HepG2 (cell line): ENCODE measurements at regions not wholly inside any gene's neighbourhood (a gene's known extent, or its start where the extent isn't known, plus 50 kb on each side); places are given as distances from the start of the nearest gene placed in this dataset.

Experiments
- ATAC-seq: fragments of 200-7000 bp; cut with Tn5 transposase; 3 replicates; pipeline ENCODE4 v1.9.1; 2020; ENCODE audit warnings: mild to moderate bottlenecking, moderate library complexity
- BruUV-seq: library from RNA; stranded (reverse); fragments of 400-500 nt; replicated peaks from 2 replicates; lab custom pipeline; 2021; lab: Mats Ljungman, UMichigan
- CTCF ChIA-PET: fragments of 300-600 bp; formaldehyde crosslinking; extraction: SDS; loops from one replicate; lab custom pipeline; 2021; ENCODE audit warnings: low total read pairs, inconsistent platforms, low intra/inter-chr PET ratio; lab: Yijun Ruan, JAX
- POLR2A ChIA-PET: fragments of 350-600 bp; sonication (Branson Sonifier 250); formaldehyde crosslinking; loops from one replicate; lab custom pipeline; 2020; ENCODE audit warnings: antibody characterized with exemption, inconsistent platforms; lab: Yijun Ruan, JAX
- DNase-seq: peaks from one replicate; pipeline ENCODE4 v3.0.0-alpha.2; 2015; ENCODE audit warnings: low spot score
- FAIRE-seq: peaks from 3 replicates; lab custom pipeline; 2011; peaks lifted over from hg19 to GRCh38; lab: Jason Lieb, UNC
- H2AFZ ChIP-seq: one replicate; pipeline ENCODE4 v1.6.1; 2011; ENCODE audit warnings: low read length, inconsistent platforms
- H3K27ac ChIP-seq: fragments of 300-600 bp; 3 replicates; pipeline ENCODE4 v1.8.0; 2011; ENCODE audit warnings: mixed run types, mild to moderate bottlenecking, mixed read lengths, low read length, inconsistent platforms; ENCODE audit not compliant: insufficient read depth; ENCODE audit errors: extremely low read length
- H3K27me3 ChIP-seq, 2 experiments: fragments of 200-600 bp in 1 of 2; 2 replicates in 1 of 2; 3 replicates in 1 of 2; pipeline versions ENCODE4 v1.6.0 to v1.8.0; 2011; ENCODE audit warnings: low read length in 2 of 2, mild to moderate bottlenecking in 2 of 2, moderate library complexity in 2 of 2, inconsistent platforms in 1 of 2; ENCODE audit not compliant: insufficient read depth in 2 of 2, control insufficient read depth in 1 of 2
- H3K36me3 ChIP-seq, 2 experiments: fragments of 200-600 bp in 1 of 2; replicated peaks in 1 of 2; 2 replicates in 1 of 2; 3 replicates in 1 of 2; pipeline versions ENCODE4 v1.5.1 to v1.8.0; 2011; ENCODE audit warnings: low read length in 2 of 2, inconsistent platforms in 1 of 2; ENCODE audit not compliant: insufficient read depth in 2 of 2, control insufficient read depth in 1 of 2
- H3K4me1 ChIP-seq: 2 replicates; pipeline ENCODE4 v1.5.1; 2012; ENCODE audit warnings: low read length, inconsistent platforms; ENCODE audit not compliant: insufficient read depth
- H3K4me2 ChIP-seq: 2 replicates; pipeline ENCODE4 v1.6.0; 2011; ENCODE audit warnings: low read depth, low read length, inconsistent platforms
- H3K4me3 ChIP-seq, 3 experiments: fragments of 200-600 bp in 1 of 3; sonication (generic), shearing (Covaris generic) in 1 of 3; replicated peaks in 1 of 3; 2 replicates each; pipeline ENCODE4 v1.5.1; 2011 to 2016; ENCODE audit warnings: low read length in 3 of 3, inconsistent platforms in 2 of 3, low read depth in 2 of 3, mild to moderate bottlenecking in 2 of 3, control low read depth in 1 of 3, mixed read lengths in 1 of 3; ENCODE audit not compliant: insufficient read depth in 1 of 3
- H3K79me2 ChIP-seq: one replicate; pipeline ENCODE4 v1.6.1; 2011; ENCODE audit warnings: low read length, inconsistent platforms; ENCODE audit not compliant: insufficient read depth
- H3K9ac ChIP-seq: 2 replicates; pipeline ENCODE4 v1.6.0; 2011; ENCODE audit warnings: mild to moderate bottlenecking, low read depth, low read length, inconsistent platforms; ENCODE audit not compliant: insufficient read depth
- H3K9me3 ChIP-seq: 2 replicates; pipeline ENCODE4 v1.5.1; 2012; ENCODE audit warnings: mild to moderate bottlenecking, low read length
- H4K20me1 ChIP-seq: 2 replicates; pipeline ENCODE4 v1.6.0; 2011; ENCODE audit warnings: inconsistent platforms, mild to moderate bottlenecking, low read length, moderate library complexity; ENCODE audit not compliant: insufficient read depth
- FOXP4 ChIP-seq: sonication (generic); formaldehyde crosslinking; IDR thresholded peaks from 2 replicates; pipeline ENCODE4 v1.4.0; 2020; ENCODE audit warnings: missing genetic modification reagents
- MTERF4 ChIP-seq: sonication (generic); formaldehyde crosslinking; IDR thresholded peaks from 2 replicates; pipeline ENCODE4 v1.8.0; 2023; ENCODE audit warnings: mild to moderate bottlenecking, missing genetic modification reagents
- POGK ChIP-seq: sonication (generic); formaldehyde crosslinking; conservative IDR thresholded peaks from 2 replicates; pipeline ENCODE4 v1.8.0; 2022; ENCODE audit warnings: mild to moderate bottlenecking, moderate library complexity, missing genetic modification reagents
- TFDP1 ChIP-seq: IDR thresholded peaks from 2 replicates; pipeline ENCODE4 v1.6.1; 2016; ENCODE audit warnings: missing compliant biosample characterization, missing genetic modification reagents, borderline replicate concordance
- ZNF431 ChIP-seq: sonication (generic); formaldehyde crosslinking; IDR thresholded peaks from 2 replicates; pipeline ENCODE4 v1.9.0; 2022; ENCODE audit warnings: missing genetic modification reagents, low read depth, mild to moderate bottlenecking, borderline replicate concordance
- in situ Hi-C: cut with HindIII; loops from 2 replicates; pipeline ENCODE4 v1.10.0; 2017; ENCODE audit warnings: low pct_unique_long_range_greater_than_20kb; ENCODE audit not compliant: extremely low pct_ligation_motif_present
- intact Hi-C: fragments of 100-400 bp; cut with micrococcal nuclease; formaldehyde crosslinking; loops from one replicate; pipeline ENCODE4 v1.10.0; 2022; ENCODE audit not compliant: unreplicated experiment

GRCh38 chr14:55957950-55958349 is 160.3 kb upstream of the PELI2 start (continued):
- TF ChIP-seq MTERF4 = no peak

- Histone ChIP-seq H3K4me1 (no peaks in the 10 kb centered on the region), H3K4me3 (no peak overlapping the region), H3K79me2 (no peaks in the 10 kb centered on the region), H4K20me1 (no peaks in the 10 kb centered on the region), H3K9me3 (no peaks in the 10 kb centered on the region), H3K9ac (no peak overlapping the region), H3K27ac (no peak overlapping the region), H3K4me2 (no peak overlapping the region), H3K27me3 (peaks cover 0 to 2% of the 10 kb centered on the region in 2 experiments; a peak in 2 of 5 replicates), H2AFZ (no peak overlapping the region), H3K36me3 (no peaks in the 10 kb centered on the region)
- no peak for TF ChIP-seq FOXP4 (CRISPR knock-in tag)
- TF ChIP-seq TFDP1 (CRISPR knock-in tag) = no peak
- no peak for TF ChIP-seq POGK (CRISPR knock-in tag)
- TF ChIP-seq ZNF431 (CRISPR knock-in tag) = no peak
- DNase-seq = no peak
- no peak for ATAC-seq
- no TSS peak for BruUV-seq
- ChIA-PET CTCF (no interaction called here), POLR2A (no interaction called here)
- FAIRE-seq = no peak
- intact Hi-C loops (no loop called here), in situ Hi-C loops (no loop called here)
These were observed 154.9 kb upstream of the PELI2 start for GRCh38 chr14:55963295-55963694.
